HL-60 (cell line): ENCODE measurements at regions not wholly inside any gene's neighbourhood (a gene's known extent, or its start where the extent isn't known, plus 50 kb on each side); places are given as distances from the start of the nearest gene placed in this dataset.

Source experiments
- TF ChIP-seq, protein P1 (sequence below): IDR thresholded peaks from one replicate; pipeline ENCODE4 v1.5.1; 2011; ENCODE audit warnings: low read length, control low read depth, inconsistent platforms; ENCODE audit not compliant: insufficient read depth
- TF ChIP-seq, protein P2 (sequence below): IDR thresholded peaks from 2 replicates; pipeline ENCODE4 v1.6.1; 2012; ENCODE audit warnings: low read depth; ENCODE audit not compliant: insufficient replicate concordance

DNA sequence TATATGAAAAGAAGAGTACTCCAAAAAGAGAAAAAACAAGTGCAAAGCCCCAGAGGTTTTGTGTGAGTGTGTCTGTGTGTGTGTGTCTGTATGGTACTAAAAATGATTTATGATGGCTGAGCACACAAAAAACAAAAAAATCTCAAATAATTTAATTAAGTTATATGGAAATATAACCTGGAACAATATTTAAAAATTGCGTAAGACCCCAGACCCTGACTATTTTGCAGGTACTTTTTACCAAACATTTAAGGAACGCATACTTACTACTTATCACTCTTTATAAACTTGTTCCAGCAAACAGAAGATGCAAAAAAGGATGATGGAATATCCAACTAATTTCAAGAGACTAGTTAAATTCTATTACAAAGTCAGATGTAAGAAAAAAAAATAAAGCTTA, 317.4 kb upstream of the KCNH7 start:
- TF ChIP-seq, protein P1, sequence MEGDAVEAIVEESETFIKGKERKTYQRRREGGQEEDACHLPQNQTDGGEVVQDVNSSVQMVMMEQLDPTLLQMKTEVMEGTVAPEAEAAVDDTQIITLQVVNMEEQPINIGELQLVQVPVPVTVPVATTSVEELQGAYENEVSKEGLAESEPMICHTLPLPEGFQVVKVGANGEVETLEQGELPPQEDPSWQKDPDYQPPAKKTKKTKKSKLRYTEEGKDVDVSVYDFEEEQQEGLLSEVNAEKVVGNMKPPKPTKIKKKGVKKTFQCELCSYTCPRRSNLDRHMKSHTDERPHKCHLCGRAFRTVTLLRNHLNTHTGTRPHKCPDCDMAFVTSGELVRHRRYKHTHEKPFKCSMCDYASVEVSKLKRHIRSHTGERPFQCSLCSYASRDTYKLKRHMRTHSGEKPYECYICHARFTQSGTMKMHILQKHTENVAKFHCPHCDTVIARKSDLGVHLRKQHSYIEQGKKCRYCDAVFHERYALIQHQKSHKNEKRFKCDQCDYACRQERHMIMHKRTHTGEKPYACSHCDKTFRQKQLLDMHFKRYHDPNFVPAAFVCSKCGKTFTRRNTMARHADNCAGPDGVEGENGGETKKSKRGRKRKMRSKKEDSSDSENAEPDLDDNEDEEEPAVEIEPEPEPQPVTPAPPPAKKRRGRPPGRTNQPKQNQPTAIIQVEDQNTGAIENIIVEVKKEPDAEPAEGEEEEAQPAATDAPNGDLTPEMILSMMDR, result no peak
- TF ChIP-seq, protein P2, sequence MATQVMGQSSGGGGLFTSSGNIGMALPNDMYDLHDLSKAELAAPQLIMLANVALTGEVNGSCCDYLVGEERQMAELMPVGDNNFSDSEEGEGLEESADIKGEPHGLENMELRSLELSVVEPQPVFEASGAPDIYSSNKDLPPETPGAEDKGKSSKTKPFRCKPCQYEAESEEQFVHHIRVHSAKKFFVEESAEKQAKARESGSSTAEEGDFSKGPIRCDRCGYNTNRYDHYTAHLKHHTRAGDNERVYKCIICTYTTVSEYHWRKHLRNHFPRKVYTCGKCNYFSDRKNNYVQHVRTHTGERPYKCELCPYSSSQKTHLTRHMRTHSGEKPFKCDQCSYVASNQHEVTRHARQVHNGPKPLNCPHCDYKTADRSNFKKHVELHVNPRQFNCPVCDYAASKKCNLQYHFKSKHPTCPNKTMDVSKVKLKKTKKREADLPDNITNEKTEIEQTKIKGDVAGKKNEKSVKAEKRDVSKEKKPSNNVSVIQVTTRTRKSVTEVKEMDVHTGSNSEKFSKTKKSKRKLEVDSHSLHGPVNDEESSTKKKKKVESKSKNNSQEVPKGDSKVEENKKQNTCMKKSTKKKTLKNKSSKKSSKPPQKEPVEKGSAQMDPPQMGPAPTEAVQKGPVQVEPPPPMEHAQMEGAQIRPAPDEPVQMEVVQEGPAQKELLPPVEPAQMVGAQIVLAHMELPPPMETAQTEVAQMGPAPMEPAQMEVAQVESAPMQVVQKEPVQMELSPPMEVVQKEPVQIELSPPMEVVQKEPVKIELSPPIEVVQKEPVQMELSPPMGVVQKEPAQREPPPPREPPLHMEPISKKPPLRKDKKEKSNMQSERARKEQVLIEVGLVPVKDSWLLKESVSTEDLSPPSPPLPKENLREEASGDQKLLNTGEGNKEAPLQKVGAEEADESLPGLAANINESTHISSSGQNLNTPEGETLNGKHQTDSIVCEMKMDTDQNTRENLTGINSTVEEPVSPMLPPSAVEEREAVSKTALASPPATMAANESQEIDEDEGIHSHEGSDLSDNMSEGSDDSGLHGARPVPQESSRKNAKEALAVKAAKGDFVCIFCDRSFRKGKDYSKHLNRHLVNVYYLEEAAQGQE, result no peak
